ENCODE measurements at regions not wholly inside any gene's neighbourhood (a gene's known extent, or its start where the extent isn't known, plus 50 kb on each side); places are given as distances from the start of the nearest gene placed in this dataset.

DNA sequence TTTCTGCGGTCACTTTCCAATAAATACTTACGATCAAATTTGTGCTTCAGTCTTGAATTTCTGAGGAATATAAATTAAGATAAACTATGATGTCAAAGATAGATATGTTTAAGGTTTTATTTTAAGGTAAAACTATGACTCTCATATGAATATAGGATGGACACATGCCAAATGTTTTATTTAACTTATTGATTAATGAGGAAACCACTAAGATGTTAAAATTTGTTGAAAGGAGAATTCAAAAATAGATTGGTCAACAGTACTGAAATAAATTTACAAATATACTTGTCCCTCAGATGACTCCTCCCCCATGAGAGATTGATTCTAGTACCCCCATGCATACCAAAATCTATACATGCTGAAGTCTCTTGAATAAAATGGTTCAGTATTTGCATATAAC, 319.7 kb upstream of the KCNH8 start:
- H3K27ac ChIP-seq (ENCODE audit: low read depth in 1 of 2, low read length in 2 of 2), result no peak overlapping the region
- TF ChIP-seq CTCF (IDR thresholded peaks at IDR 0.05), result no peak
- Mint-ChIP-seq H3K9me3 (peaks cover 0 to 3% (median 0%) of the 10 kb centered on the region in 7 donors), H3K4me3 (no peak overlapping the region), H3K27me3 (ENCODE audit: low read depth in 3 of 3) (peaks cover 0 to 2% (median 0%) of the 10 kb centered on the region in 3 donors), H3K36me3 (no peaks in the 10 kb centered on the region), H3K4me1 (no peaks in the 10 kb centered on the region), H3K27ac (no peak overlapping the region)
- H2AFZ ChIP-seq (ENCODE audit: insufficient read depth, low read depth, low read length, poor library complexity, severe bottlenecking), result no peak overlapping the region
- no peaks in the 10 kb centered on the region for H3K36me3 ChIP-seq (replicated peaks in 1 of 2; ENCODE audit: control insufficient read depth in 1 of 2, insufficient read depth in 2 of 2, low read length in 2 of 2)
- H3K9ac ChIP-seq (ENCODE audit: insufficient read depth, low read length, poor library complexity, severe bottlenecking), result no peak overlapping the region
- no peaks in the 10 kb centered on the region for H4K20me1 ChIP-seq (ENCODE audit: insufficient read depth, low read length)
- H3K79me2 ChIP-seq (ENCODE audit: insufficient read depth, low read length), result no peaks in the 10 kb centered on the region
- H3K4me3 ChIP-seq (replicated peaks in 1 of 3; ENCODE audit: low read depth in 2 of 3, low read length in 3 of 3), result no peak overlapping the region
- WGBS (ENCODE audit: insufficient coverage), result no CpG with 5 or more reads among the region's 2 CpGs
- no peaks in the 10 kb centered on the region for H3K9me3 ChIP-seq (replicated peaks in 1 of 2; ENCODE audit: control insufficient read depth in 1 of 2, insufficient read depth in 1 of 2, low read length in 2 of 2)
- no peaks in the 10 kb centered on the region for H3K4me1 ChIP-seq (ENCODE audit: control insufficient read depth in 1 of 2, insufficient read depth in 2 of 2, low read length in 2 of 2)
- H3K27me3 ChIP-seq (ENCODE audit: control insufficient read depth in 2 of 2, insufficient read depth in 2 of 2, low read length in 2 of 2), result no peaks in the 10 kb centered on the region
- no peak for DNase-seq
- no peak overlapping the region for H3K4me2 ChIP-seq (replicated peaks; ENCODE audit: extremely low read depth, low read length, poor library complexity, severe bottlenecking)
- intact Hi-C loops (cut with micrococcal nuclease), result no loop called here

DNA sequence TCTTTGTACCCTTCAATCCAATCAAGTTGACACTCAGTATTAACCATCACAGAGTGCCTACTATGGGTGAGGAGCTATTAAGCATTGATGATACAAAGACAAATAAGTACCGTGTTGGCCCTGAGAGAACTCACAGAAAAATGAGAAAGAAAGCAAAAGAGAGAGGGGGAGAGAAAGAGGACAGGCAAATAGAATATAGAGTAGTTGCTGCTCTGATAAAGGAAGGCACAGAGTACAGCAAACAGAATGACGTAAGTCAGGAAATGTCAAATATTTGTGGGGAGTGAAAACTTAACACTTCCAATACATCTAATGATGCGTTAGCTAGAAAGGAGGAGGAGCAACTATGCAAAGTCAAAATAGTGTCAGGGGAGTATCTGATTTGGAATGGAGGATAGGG, 320.6 kb upstream of the KCNH8 start:
- intact Hi-C loops (cut with micrococcal nuclease), result no loop called here
- H3K4me3 Mint-ChIP-seq, result no peak overlapping the region
- 100% methylated on average over 1 of the region's 3 CpGs for WGBS (ENCODE audit: insufficient coverage)

More for the DNA sequence above, 320.6 kb upstream of the KCNH8 start:
- no peaks in the 10 kb centered on the region for H3K27me3 ChIP-seq (ENCODE audit: control insufficient read depth in 2 of 2, insufficient read depth in 2 of 2, low read length in 2 of 2)
- no peaks in the 10 kb centered on the region for H3K4me1 ChIP-seq (ENCODE audit: control insufficient read depth in 1 of 2, insufficient read depth in 2 of 2, low read length in 2 of 2)
- H3K4me2 ChIP-seq (replicated peaks; ENCODE audit: extremely low read depth, low read length, poor library complexity, severe bottlenecking), result no peak overlapping the region
- H3K4me3 ChIP-seq (replicated peaks in 1 of 3; ENCODE audit: low read depth in 2 of 3, low read length in 3 of 3), result no peak overlapping the region
- H3K4me1 Mint-ChIP-seq, result no peaks in the 10 kb centered on the region
- no peaks in the 10 kb centered on the region for H3K36me3 ChIP-seq (replicated peaks in 1 of 2; ENCODE audit: control insufficient read depth in 1 of 2, insufficient read depth in 2 of 2, low read length in 2 of 2)
- no peak for DNase-seq
- H3K9me3 ChIP-seq (replicated peaks in 1 of 2; ENCODE audit: control insufficient read depth in 1 of 2, insufficient read depth in 1 of 2, low read length in 2 of 2), result no peaks in the 10 kb centered on the region
- H3K9ac ChIP-seq (ENCODE audit: insufficient read depth, low read length, poor library complexity, severe bottlenecking), result no peak overlapping the region
- H4K20me1 ChIP-seq (ENCODE audit: insufficient read depth, low read length), result no peaks in the 10 kb centered on the region
- no peak for TF ChIP-seq CTCF (IDR thresholded peaks at IDR 0.05)
- peaks cover 0 to 2% (median 0%) of the 10 kb centered on the region in 3 donors for H3K27me3 Mint-ChIP-seq (ENCODE audit: low read depth in 3 of 3)
- no peak overlapping the region for H2AFZ ChIP-seq (ENCODE audit: insufficient read depth, low read depth, low read length, poor library complexity, severe bottlenecking)
- H3K36me3 Mint-ChIP-seq, result no peaks in the 10 kb centered on the region
- no peak overlapping the region for H3K27ac ChIP-seq (ENCODE audit: low read depth in 1 of 2, low read length in 2 of 2)
- H3K27ac Mint-ChIP-seq, result no peak overlapping the region
- H3K79me2 ChIP-seq (ENCODE audit: insufficient read depth, low read length), result no peaks in the 10 kb centered on the region
- H3K9me3 Mint-ChIP-seq, result peaks cover 0 to 3% (median 0%) of the 10 kb centered on the region in 7 donors
